MM.1S (cell line): ENCODE measurements at regions not wholly inside any gene's neighbourhood (a gene's known extent, or its start where the extent isn't known, plus 50 kb on each side); places are given as distances from the start of the nearest gene placed in this dataset.

Source experiments
- EZH2 ChIP-seq: fragments of 300-600 bp; sonication (generic); optimal IDR thresholded peaks from 2 replicates; pipeline ENCODE3; 2017; ENCODE audit warnings: low read depth, mild to moderate bottlenecking, antibody characterized with exemption, low read length, mixed read lengths
- EZH2phosphoT487 ChIP-seq: fragments of 300-600 bp; sonication (generic); IDR thresholded peaks from 2 replicates; pipeline ENCODE4 v1.6.1; 2018; ENCODE audit warnings: antibody characterized with exemption, low read length
- TF ChIP-seq, protein P1 (sequence below): fragments of 300-600 bp; sonication (generic); IDR thresholded peaks from 2 replicates; pipeline ENCODE4 v1.5.1; 2016; ENCODE audit warnings: antibody characterized with exemption, low read length, mixed read lengths

DNA sequence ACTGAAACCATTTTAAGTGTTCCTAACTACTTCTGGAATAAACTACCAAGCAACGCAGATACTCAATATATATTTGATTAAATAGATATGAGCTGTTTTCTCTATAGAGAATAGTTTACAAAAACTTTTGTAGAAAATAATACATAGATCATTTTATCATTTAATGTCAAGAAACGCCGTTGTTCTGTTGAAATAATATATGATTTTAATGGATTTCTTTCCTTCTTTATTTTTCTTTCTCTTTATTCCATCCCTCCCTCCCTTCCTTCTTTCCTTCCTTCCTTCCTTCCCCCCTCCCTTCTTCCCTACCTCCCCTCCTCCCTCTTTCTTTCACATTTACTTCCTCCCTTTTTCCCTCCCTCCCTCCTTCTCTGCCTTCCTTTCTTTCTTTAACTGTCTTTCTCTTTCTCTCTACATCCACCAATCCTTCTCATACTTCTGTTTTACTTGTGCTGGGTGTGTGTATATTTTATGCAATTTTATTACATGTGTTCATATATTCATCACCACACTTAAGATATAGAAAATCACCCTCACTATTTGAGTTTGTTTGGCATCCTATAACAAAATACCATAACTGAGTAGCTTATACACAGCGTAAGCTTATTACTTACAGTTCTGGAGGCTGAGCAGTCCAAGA is 230.9 kb upstream of the BRINP3 start:
- TF ChIP-seq, protein P1, sequence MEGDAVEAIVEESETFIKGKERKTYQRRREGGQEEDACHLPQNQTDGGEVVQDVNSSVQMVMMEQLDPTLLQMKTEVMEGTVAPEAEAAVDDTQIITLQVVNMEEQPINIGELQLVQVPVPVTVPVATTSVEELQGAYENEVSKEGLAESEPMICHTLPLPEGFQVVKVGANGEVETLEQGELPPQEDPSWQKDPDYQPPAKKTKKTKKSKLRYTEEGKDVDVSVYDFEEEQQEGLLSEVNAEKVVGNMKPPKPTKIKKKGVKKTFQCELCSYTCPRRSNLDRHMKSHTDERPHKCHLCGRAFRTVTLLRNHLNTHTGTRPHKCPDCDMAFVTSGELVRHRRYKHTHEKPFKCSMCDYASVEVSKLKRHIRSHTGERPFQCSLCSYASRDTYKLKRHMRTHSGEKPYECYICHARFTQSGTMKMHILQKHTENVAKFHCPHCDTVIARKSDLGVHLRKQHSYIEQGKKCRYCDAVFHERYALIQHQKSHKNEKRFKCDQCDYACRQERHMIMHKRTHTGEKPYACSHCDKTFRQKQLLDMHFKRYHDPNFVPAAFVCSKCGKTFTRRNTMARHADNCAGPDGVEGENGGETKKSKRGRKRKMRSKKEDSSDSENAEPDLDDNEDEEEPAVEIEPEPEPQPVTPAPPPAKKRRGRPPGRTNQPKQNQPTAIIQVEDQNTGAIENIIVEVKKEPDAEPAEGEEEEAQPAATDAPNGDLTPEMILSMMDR, result no peak
- TF ChIP-seq EZH2 (no peak), EZH2phosphoT487 (no peak)
